ENCODE measurements at regions not wholly inside any gene's neighbourhood (a gene's known extent, or its start where the extent isn't known, plus 50 kb on each side); places are given as distances from the start of the nearest gene placed in this dataset.
"Not testable (repeated sequence)": the region's sequence is repeated elsewhere in the genome, so short reads cannot be mapped to it uniquely, and the experiment has no call there.

- no peak for DNase-seq (ENCODE audit: low read depth)
Observed at GRCh38 chr18:60202708-60203107, 169.9 kb downstream of the MC4R start.

DNA sequence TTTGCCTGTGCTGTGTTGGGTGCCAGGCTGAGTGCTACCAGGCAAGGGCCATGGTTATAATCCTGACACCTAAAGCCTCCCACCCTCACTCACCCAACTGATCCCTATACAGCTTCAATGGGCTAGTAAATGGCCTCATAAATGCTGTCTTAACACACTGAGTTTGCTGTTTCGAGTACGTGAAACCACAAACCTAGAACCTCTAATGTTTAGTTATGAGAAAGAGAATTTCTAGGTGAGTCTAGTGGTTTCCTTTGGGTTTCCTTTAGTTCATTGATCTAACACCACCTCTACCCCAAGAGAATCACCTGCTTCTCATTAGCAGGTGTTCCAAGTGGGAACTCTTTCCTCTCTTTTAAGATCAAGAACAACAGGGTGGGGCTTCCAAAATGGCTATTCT, 172.0 kb downstream of the MC4R start:
- DNase-seq (ENCODE audit: low read depth), result no peak

- no peak for DNase-seq (ENCODE audit: low read depth)
Observed at GRCh38 chr18:60199505-60199904, 173.1 kb downstream of the MC4R start.

DNA sequence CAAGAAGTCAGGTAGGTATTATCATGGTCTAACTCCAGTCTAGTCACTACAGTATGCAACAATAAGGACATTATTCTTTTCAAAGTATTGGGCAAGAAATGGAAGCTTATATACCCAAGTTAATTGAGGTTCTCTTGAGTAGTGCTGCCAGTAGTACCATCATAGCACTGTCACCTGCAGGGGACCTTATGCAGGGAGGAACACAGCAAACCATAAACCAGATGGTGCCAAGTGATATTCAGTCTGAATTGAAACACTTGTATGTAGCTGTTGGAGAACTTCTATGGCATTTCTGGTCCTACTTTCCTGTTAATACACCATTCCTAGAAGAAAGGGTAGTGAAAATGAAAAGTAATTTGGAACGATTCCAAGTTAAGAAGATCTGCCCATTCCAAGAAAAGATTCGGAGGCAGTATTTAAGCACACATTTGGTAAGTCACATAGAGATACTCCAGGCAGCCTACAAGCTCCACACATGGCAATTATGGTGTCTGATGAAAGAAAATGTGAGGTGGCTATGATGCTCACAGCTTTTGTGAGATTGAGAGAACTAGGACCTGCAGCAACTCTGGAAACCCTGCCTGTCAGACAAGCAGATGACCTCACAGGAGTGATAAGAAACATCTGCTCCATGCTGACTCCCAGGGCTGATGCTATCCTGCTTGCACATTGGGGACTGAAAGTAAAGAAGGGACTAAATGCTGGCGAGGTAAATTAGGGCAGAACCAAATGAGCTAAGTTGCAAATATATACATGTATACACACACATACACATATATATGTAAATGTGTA, 174.7 kb downstream of the MC4R start:
- DNase-seq (ENCODE audit: low read depth), result peak; percentile 24

GRCh38 chr18:60196836-60197606, 175.6 kb downstream of the MC4R start:
- DNase-seq (ENCODE audit: low read depth), result peak; percentile 10

- DNase-seq (ENCODE audit: low read depth), result no peak
Observed at GRCh38 chr18:60193780-60194179, 178.8 kb downstream of the MC4R start.

- DNase-seq (ENCODE audit: low read depth), result no peak
Observed at GRCh38 chr18:60191926-60192325, 180.6 kb downstream of the MC4R start.

- no peak for DNase-seq (ENCODE audit: low read depth)
Observed at GRCh38 chr18:60189856-60190255, 182.7 kb downstream of the MC4R start.

DNA sequence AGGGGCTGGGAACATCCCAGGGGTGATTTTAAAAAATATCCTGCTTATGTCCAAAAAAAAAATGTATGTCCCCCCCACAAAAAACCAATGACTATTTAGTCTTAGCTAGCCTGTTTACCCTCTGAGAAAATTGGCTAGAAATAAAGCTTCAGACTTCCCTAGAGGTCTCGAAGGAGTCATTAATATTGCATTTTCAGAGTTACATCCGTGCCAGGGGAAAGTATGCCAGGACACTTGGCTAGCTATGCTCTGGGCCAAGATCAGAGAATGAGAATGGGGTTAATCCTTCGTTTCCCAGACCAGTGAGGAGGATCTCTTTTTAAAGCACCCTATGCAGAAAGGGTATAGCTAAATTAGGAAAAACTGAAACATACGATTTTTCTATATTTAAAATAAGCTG, 183.6 kb downstream of the MC4R start:
- DNase-seq (ENCODE audit: low read depth), result no peak

- DNase-seq (ENCODE audit: low read depth), result no peak
Observed at GRCh38 chr18:60182223-60182622, 190.4 kb downstream of the MC4R start.

- DNase-seq (ENCODE audit: low read depth), result no peak
Observed at GRCh38 chr18:60180671-60181070, 191.9 kb downstream of the MC4R start.

DNA sequence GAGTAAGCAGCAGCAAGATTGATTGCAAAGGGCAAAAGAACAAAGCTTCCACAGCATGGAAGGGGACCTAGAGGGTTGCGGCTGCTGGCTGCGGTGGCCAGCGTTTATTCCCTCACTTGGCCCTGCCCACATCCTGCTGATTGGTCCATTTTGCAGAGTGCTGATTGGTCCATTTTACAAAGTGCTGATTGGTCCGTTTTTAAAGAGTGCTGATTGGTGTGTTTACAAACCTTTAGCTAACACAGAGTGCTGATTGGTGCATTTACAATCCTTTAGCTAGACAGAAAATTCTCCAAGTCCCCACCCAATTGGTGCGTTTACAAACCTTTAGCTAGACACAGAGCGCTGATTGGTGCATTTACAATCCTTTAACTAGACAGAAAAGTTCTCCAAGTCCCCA, 194.4 kb downstream of the MC4R start:
- not testable (repeated sequence) for DNase-seq (ENCODE audit: low read depth)

- DNase-seq (ENCODE audit: low read depth), result no peak
Observed at GRCh38 chr18:60176259-60176658, 196.3 kb downstream of the MC4R start.

DNA sequence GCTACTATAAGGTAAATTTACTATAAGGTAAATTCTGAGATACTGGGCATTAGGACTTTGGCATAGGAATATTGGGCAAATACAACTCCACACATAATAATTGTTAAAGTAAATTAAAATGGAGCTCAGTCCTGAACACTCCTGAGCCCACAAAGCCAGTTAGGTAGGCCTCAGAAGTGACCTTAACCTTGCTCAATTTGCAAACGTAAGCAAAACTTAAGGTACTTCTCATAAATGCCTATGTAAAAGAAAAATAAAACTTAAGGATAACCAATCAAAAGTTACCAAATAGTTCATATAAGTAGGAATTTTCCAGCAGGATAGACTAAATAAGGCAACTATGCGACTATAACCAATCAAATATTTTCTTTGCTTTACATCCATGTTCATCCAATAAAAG, 197.7 kb downstream of the MC4R start:
- no peak for DNase-seq (ENCODE audit: low read depth)

DNA sequence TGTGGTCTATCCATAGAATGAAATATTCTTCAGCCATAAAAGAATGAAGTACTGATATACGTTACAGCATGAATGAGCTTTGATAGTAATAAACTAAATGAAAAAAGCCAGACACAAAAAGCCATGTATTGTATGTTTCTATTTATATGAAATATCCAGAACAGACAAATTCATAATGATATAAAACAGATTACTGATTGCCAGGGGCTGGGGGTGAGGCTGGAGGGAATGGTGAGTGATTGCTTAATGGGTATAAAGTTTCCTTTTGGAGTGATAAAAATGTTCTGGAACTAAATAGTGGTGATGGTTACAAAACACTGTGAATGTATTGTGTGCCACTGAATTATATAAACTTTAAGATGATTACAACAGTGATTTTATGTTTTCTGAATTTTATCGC, 200.5 kb downstream of the MC4R start:
- DNase-seq (ENCODE audit: low read depth), result no peak

- no peak for DNase-seq (ENCODE audit: low read depth)
Observed at GRCh38 chr18:60163622-60164021, 209.0 kb downstream of the MC4R start.

- no peak for DNase-seq (ENCODE audit: low read depth)
Observed at GRCh38 chr18:60162388-60162787, 210.2 kb downstream of the MC4R start.

GRCh38 chr18:60157810-60158209, 214.8 kb downstream of the MC4R start:
- no peak for DNase-seq (ENCODE audit: low read depth)

DNA sequence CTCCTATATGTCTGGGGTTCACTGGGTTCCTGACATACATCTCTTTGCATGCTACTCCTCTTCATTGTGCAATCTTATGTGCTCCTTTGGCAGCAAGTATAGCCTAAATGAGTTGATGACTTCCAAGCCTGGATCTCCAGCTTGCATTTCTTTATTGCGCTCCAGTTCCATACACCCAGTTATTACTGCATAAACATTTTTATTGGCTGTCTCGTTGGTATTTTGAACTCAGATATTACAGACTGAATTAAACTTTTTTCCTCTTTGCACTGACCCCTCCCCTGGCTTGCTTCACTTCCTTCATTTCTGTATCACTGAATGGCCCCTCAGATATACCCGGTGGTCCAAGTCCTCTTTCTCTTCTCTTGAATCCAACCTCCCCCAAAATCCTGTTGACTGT, 219.2 kb downstream of the MC4R start:
- DNase-seq (ENCODE audit: low read depth), result no peak

DNA sequence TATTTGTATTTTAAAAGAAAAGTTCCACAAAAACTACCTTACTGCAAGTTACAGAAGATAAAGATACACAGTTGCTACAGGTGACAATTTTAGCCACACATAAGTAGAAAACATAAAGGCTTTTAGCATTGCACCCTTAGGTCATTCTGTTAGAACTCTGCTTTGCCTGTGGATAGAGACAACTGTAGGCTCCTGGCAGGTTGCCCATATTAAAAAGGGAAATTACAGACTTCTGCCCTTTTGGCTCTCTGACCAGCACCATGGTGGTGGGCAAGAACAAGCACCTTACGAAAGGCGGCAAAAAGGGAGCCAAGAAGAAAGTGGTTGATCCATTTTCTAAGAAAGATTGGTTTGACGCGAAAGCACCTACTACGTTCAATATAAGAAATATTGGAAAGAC, 223.3 kb downstream of the MC4R start:
- DNase-seq (ENCODE audit: low read depth), result no peak

GRCh38 chr18:60147323-60147722, 225.3 kb downstream of the MC4R start:
- DNase-seq (ENCODE audit: low read depth), result no peak

DNA sequence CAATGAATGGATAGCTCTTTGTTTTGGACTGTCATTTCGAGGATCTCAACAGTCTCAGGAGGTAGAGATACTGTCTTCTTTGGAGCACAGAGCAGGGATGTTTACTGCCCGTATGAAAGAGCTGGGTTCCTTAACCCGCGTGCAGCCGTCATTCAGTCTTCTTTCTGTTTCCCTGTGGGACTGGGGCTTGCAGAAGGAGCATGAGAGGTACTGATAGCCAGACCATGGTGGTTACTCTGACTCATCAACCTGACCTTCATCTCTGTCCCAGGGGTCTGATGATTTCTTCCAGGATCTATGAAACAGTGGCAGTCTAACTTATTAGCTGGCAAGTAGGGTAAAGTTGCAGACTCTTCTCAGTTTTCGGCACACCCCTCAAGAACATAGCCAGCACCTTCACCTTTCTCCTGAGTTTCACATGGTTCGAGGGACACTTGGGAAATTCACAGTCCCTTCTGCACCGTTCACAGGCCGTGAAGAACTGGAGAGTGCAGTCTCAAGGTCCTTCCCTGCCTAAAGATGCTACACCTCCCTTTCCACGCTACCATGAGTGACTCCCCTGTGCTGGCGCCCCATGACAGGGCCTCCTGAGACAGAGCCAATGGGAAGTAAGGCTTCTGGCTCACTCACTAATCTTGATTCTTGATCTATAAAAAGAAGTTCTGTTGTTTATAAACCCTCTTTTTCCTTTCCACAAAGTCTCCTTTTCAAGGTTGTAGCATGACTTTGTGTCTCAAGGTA, 226.2 kb downstream of the MC4R start:
- no peak for DNase-seq (ENCODE audit: low read depth)

DNA sequence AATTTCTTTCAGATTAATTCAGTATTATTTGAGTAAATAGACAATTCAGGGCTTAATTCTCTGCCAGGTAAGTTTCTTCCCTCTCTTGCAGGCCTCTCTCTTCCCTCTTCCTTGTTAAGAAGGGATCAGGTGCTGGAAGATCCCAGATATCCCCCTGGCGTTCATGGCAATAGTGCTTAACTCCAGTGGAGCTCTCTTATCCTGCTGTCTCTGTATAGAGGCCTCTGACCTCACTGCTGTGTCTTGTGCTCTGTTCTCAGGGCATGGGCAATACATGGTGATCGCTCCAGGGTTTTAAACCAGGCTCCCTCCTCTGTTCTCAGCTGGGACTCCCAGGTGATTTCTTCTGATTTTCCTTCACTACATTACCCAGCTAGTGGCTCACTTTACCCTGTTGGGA, 226.8 kb downstream of the MC4R start:
- no peak for DNase-seq (ENCODE audit: low read depth)
